Natural killer cell (primary cell): ENCODE measurements at regions not wholly inside any gene's neighbourhood (a gene's known extent, or its start where the extent isn't known, plus 50 kb on each side); places are given as distances from the start of the nearest gene placed in this dataset.

Experiments used
- ATAC-seq, 3 donors: fragments of 150-1000 bp in 2 of 3; fragments of 200-7000 bp in 1 of 3; cut with Tn5 transposase; 1 replicate in 1 of 3; 2 replicates in 2 of 3; pipeline ENCODE4 v1.10.0; 2021; ENCODE audit warnings: mild to moderate bottlenecking in 2 of 3, moderate library complexity in 2 of 3
- DNase-seq, 2 donors: peaks; one replicate each; pipeline versions ENCODE4 v3.0.0 to v3.0.0-alpha.2; 2013 to 2021; ENCODE audit warnings: mixed read lengths in 1 of 2
- H3K27ac ChIP-seq: one replicate; pipeline ENCODE4 v1.5.1; 2013; ENCODE audit warnings: mild to moderate bottlenecking, low read length
- H3K27me3 ChIP-seq: one replicate; pipeline ENCODE4 v1.6.1; 2013; ENCODE audit warnings: low read length; ENCODE audit not compliant: control insufficient read depth, insufficient read depth
- H3K36me3 ChIP-seq: one replicate; pipeline ENCODE4 v1.6.1; 2013; ENCODE audit warnings: low read length; ENCODE audit not compliant: control insufficient read depth, insufficient read depth
- H3K4me1 ChIP-seq: one replicate; pipeline ENCODE4 v1.6.1; 2013; ENCODE audit warnings: low read length; ENCODE audit not compliant: control insufficient read depth, insufficient read depth
- H3K4me3 ChIP-seq: one replicate; pipeline ENCODE4 v1.5.1; 2013; ENCODE audit warnings: low read length
- H3K9me3 ChIP-seq: one replicate; pipeline ENCODE4 v1.6.1; 2013; ENCODE audit warnings: low read length; ENCODE audit not compliant: control insufficient read depth, insufficient read depth
- H3K27ac Mint-ChIP-seq, 2 donors: one replicate each; pipeline ENCODE4 v1.8.0; 2022; ENCODE audit warnings: mild to moderate bottlenecking in 2 of 2, mixed read lengths in 2 of 2, moderate library complexity in 1 of 2
- H3K27me3 Mint-ChIP-seq, 2 donors: one replicate each; pipeline ENCODE4 v1.8.0; 2022; ENCODE audit warnings: low read depth in 2 of 2, mixed read lengths in 2 of 2
- H3K36me3 Mint-ChIP-seq: one replicate; pipeline ENCODE4 v1.8.0; 2022; ENCODE audit warnings: mixed read lengths
- H3K4me1 Mint-ChIP-seq, 2 donors: one replicate each; pipeline ENCODE4 v1.8.0; 2022; ENCODE audit warnings: mixed read lengths in 2 of 2
- H3K4me3 Mint-ChIP-seq: one replicate; pipeline ENCODE4 v1.8.0; 2022; ENCODE audit warnings: mild to moderate bottlenecking, moderate library complexity, mixed read lengths
- H3K9me3 Mint-ChIP-seq, 2 donors: one replicate each; pipeline ENCODE4 v1.8.0; 2022; ENCODE audit warnings: mixed read lengths in 2 of 2
- CTCF ChIP-seq: fragments of 200-600 bp; IDR thresholded peaks from one replicate; pipeline ENCODE4 v1.8.0; 2022; ENCODE audit warnings: antibody characterized with exemption
- WGBS: methylation state at CpG from one replicate; pipeline ENCODE4 v1.1.7; 2013; ENCODE audit warnings: missing lambda C conversion rate; ENCODE audit not compliant: insufficient coverage; 5-methylcytosine and 5-hydroxymethylcytosine counted together
- intact Hi-C: fragments of 100-400 bp; cut with micrococcal nuclease; formaldehyde crosslinking; loops from one replicate; pipeline ENCODE4 v1.14.2; 2022

DNA sequence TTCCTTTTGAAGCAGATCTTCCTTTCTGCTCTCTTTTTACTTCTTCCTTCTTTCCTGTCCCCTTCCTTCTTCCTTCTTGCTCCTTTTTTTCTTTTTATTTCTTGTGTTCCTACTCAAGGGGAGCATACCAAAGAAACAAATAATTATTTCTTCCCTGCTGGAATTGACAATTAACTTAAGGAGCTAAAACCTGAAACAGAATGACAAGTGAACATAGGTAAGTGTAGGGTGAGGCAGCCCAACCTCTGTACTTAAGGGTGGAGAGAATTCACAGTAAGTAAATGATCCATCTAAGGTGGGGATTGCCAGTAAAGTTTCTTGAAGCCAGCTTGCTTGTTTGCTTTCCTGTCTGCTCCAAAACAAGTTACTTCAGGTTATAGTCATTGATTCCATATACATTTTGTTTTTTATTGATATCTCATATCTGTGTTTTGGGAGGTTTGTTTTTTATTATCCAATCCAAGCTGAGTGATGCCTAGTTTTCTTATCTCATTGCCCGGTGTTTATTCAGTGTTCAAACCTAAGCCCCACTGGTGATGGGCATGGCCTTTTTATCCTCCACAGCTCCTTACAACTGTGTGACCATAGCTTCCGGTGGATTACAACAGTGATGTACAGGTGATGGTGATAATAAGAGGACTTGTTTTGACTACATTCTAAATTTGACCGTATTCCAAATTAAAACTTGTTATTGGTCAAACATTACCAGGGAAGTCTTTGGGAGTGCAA lies 133.2 kb upstream of the IVNS1ABP start:
- no peak overlapping the region for H3K27ac ChIP-seq
- H3K4me1 ChIP-seq: no peaks in the 10 kb centered on the region
- H3K27ac Mint-ChIP-seq: no peak overlapping the region
- intact Hi-C loops: no loop called here
- H3K4me3 ChIP-seq: no peak overlapping the region
- H3K4me1 Mint-ChIP-seq: peaks cover 10 to 24% of the 10 kb centered on the region in 2 donors
- DNase-seq (no peak), ATAC-seq (no peak)
- peaks cover 12% of the 10 kb centered on the region for H3K36me3 Mint-ChIP-seq
- WGBS: 92% methylated on average over 3 of the region's 3 CpGs
- no peaks in the 10 kb centered on the region for H3K9me3 ChIP-seq
- H3K9me3 Mint-ChIP-seq: peaks cover 0 to 6% of the 10 kb centered on the region in 2 donors
- TF ChIP-seq CTCF: no peak
- H3K27me3 ChIP-seq: no peaks in the 10 kb centered on the region
- no peaks in the 10 kb centered on the region for H3K36me3 ChIP-seq
- no peaks in the 10 kb centered on the region for H3K27me3 Mint-ChIP-seq
- no peak overlapping the region for H3K4me3 Mint-ChIP-seq

DNA sequence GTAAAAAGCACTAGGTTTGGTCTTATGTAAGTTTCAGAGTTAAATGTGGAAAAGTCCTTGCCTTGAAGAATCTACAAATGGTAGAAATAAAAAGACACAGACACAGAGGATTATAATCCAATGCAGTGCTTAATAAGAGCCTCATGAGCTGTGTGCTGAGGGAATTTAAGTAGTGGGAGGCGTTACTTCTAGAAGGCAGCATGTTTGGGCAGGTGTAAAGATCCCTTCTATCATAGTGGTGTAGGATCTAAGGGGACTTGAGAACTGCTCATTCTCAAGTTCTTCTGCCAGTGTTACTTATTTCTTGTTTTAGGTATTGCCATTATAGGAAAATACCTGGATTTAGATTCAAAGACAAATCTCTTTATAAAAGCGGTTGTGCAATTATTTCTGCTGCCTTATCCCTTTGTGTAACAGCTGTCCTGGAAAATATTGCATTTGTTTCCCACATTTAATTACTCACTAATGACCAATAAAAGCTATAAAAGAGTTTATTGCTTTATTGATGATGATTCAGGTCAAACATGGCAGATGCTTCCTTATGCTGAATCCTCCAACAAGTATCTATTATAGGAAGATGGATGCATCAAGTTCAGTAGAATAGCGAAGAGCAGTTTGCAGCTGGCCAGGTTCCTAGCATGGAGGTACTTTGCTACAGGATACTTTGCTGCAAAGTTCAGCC lies 132.5 kb upstream of the IVNS1ABP start:
- 97% methylated on average over 3 of the region's 3 CpGs for WGBS
- Mint-ChIP-seq H3K27me3 (no peaks in the 10 kb centered on the region), H3K36me3 (peaks cover 12% of the 10 kb centered on the region), H3K9me3 (peaks cover 0 to 6% of the 10 kb centered on the region in 2 donors), H3K27ac (no peak overlapping the region), H3K4me3 (no peak overlapping the region), H3K4me1 (peaks cover 10 to 24% of the 10 kb centered on the region in 2 donors)
- Histone ChIP-seq H3K27ac (no peak overlapping the region), H3K27me3 (no peaks in the 10 kb centered on the region), H3K4me1 (no peaks in the 10 kb centered on the region), H3K36me3 (no peaks in the 10 kb centered on the region), H3K9me3 (no peaks in the 10 kb centered on the region), H3K4me3 (no peak overlapping the region)
- ATAC-seq (no peak), DNase-seq (no peak)
- intact Hi-C loops: no loop called here
- no peak for TF ChIP-seq CTCF

- WGBS: 100% methylated on average over 1 of the region's 3 CpGs
Observed at GRCh38 chr1:185448591-185449186, 131.6 kb upstream of the IVNS1ABP start.

More at GRCh38 chr1:185448591-185449186, 131.6 kb upstream of the IVNS1ABP start:
- H3K27me3 ChIP-seq: no peaks in the 10 kb centered on the region
- H3K4me1 Mint-ChIP-seq: peaks cover 10 to 24% of the 10 kb centered on the region in 2 donors
- intact Hi-C loops: no loop called here
- H3K36me3 Mint-ChIP-seq: peaks cover 12% of the 10 kb centered on the region
- TF ChIP-seq CTCF: no peak
- no peaks in the 10 kb centered on the region for H3K27me3 Mint-ChIP-seq
- no peak overlapping the region for H3K27ac ChIP-seq
- no peak overlapping the region for H3K4me3 ChIP-seq
- no peaks in the 10 kb centered on the region for H3K9me3 ChIP-seq
- H3K4me1 ChIP-seq: no peaks in the 10 kb centered on the region
- H3K36me3 ChIP-seq: no peaks in the 10 kb centered on the region
- no peak for ATAC-seq
- no peak for DNase-seq
- peaks cover 0 to 6% of the 10 kb centered on the region in 2 donors for H3K9me3 Mint-ChIP-seq
- no peak overlapping the region for H3K4me3 Mint-ChIP-seq
- H3K27ac Mint-ChIP-seq: no peak overlapping the region
